ENCODE measurements at regions not wholly inside any gene's neighbourhood (a gene's known extent, or its start where the extent isn't known, plus 50 kb on each side); places are given as distances from the start of the nearest gene placed in this dataset.

GRCh38 chrY:11044234-11044883, 1516.7 kb downstream of the TSPY10 start (continued):
- TF ChIP-seq STAT1 (IDR thresholded peaks at IDR 0.05; ENCODE audit: unreplicated experiment): no peak
- TF ChIP-seq CREB1 (CRISPR knock-in tag; IDR thresholded peaks at IDR 0.05; ENCODE audit: low read depth): no peak
- no peak for TF ChIP-seq EZH2 (IDR thresholded peaks at IDR 0.05; ENCODE audit: low read depth, unreplicated experiment)
- no peak for TF ChIP-seq POLR2AphosphoS5 (IDR thresholded peaks at IDR 0.05; ENCODE audit: low read depth)
- TF ChIP-seq, protein P1, sequence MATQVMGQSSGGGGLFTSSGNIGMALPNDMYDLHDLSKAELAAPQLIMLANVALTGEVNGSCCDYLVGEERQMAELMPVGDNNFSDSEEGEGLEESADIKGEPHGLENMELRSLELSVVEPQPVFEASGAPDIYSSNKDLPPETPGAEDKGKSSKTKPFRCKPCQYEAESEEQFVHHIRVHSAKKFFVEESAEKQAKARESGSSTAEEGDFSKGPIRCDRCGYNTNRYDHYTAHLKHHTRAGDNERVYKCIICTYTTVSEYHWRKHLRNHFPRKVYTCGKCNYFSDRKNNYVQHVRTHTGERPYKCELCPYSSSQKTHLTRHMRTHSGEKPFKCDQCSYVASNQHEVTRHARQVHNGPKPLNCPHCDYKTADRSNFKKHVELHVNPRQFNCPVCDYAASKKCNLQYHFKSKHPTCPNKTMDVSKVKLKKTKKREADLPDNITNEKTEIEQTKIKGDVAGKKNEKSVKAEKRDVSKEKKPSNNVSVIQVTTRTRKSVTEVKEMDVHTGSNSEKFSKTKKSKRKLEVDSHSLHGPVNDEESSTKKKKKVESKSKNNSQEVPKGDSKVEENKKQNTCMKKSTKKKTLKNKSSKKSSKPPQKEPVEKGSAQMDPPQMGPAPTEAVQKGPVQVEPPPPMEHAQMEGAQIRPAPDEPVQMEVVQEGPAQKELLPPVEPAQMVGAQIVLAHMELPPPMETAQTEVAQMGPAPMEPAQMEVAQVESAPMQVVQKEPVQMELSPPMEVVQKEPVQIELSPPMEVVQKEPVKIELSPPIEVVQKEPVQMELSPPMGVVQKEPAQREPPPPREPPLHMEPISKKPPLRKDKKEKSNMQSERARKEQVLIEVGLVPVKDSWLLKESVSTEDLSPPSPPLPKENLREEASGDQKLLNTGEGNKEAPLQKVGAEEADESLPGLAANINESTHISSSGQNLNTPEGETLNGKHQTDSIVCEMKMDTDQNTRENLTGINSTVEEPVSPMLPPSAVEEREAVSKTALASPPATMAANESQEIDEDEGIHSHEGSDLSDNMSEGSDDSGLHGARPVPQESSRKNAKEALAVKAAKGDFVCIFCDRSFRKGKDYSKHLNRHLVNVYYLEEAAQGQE (IDR thresholded peaks at IDR 0.05; ENCODE audit: unreplicated experiment): no peak
- no peak for TF ChIP-seq JUNB (IDR thresholded peaks at IDR 0.05; ENCODE audit: unreplicated experiment)
- no peak for TF ChIP-seq EZH2phosphoT487 (IDR thresholded peaks at IDR 0.05; ENCODE audit: unreplicated experiment)
- TF ChIP-seq ZNF114 (CRISPR knock-in tag; IDR thresholded peaks at IDR 0.05): no peak
- no peak for TF ChIP-seq ETS1 (IDR thresholded peaks at IDR 0.05)

- ATAC-seq (no peak), DNase-seq (ENCODE audit: low spot score) (no peak)
- no peaks in the 10 kb centered on the region for H3F3A ChIP-seq (replicated peaks; ENCODE audit: low read depth)
- no peaks in the 10 kb centered on the region for H3K27me3 ChIP-seq (ENCODE audit: insufficient read depth)
- no peaks in the 10 kb centered on the region for H3K36me3 ChIP-seq (ENCODE audit: insufficient read depth)
- no peak overlapping the region for H3K4me3 Mint-ChIP-seq
- peaks cover 72% of the 10 kb centered on the region for H3K9me3 Mint-ChIP-seq
- H3K79me2 ChIP-seq (replicated peaks; ENCODE audit: insufficient read depth): no peaks in the 10 kb centered on the region
- no peak overlapping the region for H3K27ac Mint-ChIP-seq
- no peak overlapping the region for H3K27ac ChIP-seq (ENCODE audit: low read depth)
- H3K4me1 Mint-ChIP-seq: no peaks in the 10 kb centered on the region
- no peak overlapping the region for H3K4me2 ChIP-seq
- H3K9me2 ChIP-seq (ENCODE audit: insufficient read depth): no peaks in the 10 kb centered on the region
- H2AFZ ChIP-seq: no peak overlapping the region
- H3K4me3 ChIP-seq: no peak overlapping the region
- H4K20me1 ChIP-seq (replicated peaks; ENCODE audit: insufficient read depth): no peaks in the 10 kb centered on the region
- H3K27me3 Mint-ChIP-seq (ENCODE audit: insufficient read depth, low read depth, poor library complexity): peaks cover 8% of the 10 kb centered on the region
- H3K4me1 ChIP-seq (ENCODE audit: insufficient read depth): no peaks in the 10 kb centered on the region
- H3K36me3 Mint-ChIP-seq (ENCODE audit: low read depth): peaks cover 26% of the 10 kb centered on the region; the same call in 2 of the 3 replicates
- TF ChIP-seq CREB1 (CRISPR knock-in tag; IDR thresholded peaks at IDR 0.05; ENCODE audit: low read depth) (no peak), ZNF331 (CRISPR knock-in tag; IDR thresholded peaks at IDR 0.05; ENCODE audit: low read depth) (no peak), JUNB (IDR thresholded peaks at IDR 0.05; ENCODE audit: unreplicated experiment) (no peak), CTCF (conservative IDR thresholded peaks at IDR 0.05; ENCODE audit: low read depth in 2 of 2) (no peak), POLR2AphosphoS5 (IDR thresholded peaks at IDR 0.05; ENCODE audit: low read depth) (no peak), EZH2 (IDR thresholded peaks at IDR 0.05; ENCODE audit: low read depth, unreplicated experiment) (no peak), STAT1 (IDR thresholded peaks at IDR 0.05; ENCODE audit: unreplicated experiment) (no peak), ZNF114 (CRISPR knock-in tag; IDR thresholded peaks at IDR 0.05) (no peak), ZNF462 (CRISPR knock-in tag; IDR thresholded peaks at IDR 0.05) (no peak)
Observed at GRCh38 chrY:11063486-11063885, 1535.8 kb downstream of the TSPY10 start.
